ENCODE measurements at regions not wholly inside any gene's neighbourhood (a gene's known extent, or its start where the extent isn't known, plus 50 kb on each side); places are given as distances from the start of the nearest gene placed in this dataset.
"Not testable (repeated sequence)": the region's sequence is repeated elsewhere in the genome, so short reads cannot be mapped to it uniquely, and the experiment has no call there.

GRCh38 chr9:78879324-78880100, 582.6 kb downstream of the PSAT1 start:
- DNase-seq, result no peak

DNA sequence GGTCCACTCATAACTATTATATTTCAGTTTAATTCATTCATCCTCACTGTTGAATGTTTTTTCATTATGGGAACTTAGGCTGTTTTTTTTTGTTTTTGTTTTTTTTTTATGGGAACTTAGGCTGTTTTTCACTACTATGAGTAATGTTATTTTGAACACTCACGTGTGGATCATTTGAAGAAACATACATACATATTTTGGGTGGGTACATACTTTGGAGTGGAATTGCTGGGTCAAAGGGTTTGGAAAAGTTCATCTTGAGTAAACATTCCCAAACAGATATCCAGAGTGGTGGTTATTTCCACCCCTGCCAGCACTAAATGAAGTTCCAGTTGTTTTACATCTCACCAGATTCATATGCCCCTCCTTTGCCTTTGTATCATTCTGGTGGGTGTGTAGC, 584.4 kb downstream of the PSAT1 start:
- no peak for DNase-seq

DNA sequence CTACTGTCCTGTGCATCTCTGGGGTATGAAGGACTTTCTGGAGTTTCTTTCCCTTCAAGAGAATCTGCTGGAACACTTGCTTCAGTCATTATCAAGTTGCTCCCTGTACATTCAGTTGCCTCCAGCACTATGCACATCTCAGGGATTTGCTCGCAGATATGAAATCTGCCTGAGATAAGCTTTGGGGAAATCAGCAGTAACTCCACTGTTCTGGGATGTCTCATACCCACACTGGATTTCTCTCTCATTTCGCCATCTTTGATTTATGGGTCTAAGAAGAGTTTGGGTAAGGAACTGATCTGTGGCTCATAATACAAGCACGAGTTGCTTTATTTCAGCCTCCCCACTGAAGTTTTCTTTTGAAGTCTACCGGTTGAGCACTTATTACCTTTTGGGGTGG, 585.6 kb downstream of the PSAT1 start:
- no peak for DNase-seq

- no peak for DNase-seq
Measured at GRCh38 chr9:78884611-78885150, 587.8 kb downstream of the PSAT1 start.

- DNase-seq, result no peak
Measured at GRCh38 chr9:78892182-78892581, 595.3 kb downstream of the PSAT1 start.

DNA sequence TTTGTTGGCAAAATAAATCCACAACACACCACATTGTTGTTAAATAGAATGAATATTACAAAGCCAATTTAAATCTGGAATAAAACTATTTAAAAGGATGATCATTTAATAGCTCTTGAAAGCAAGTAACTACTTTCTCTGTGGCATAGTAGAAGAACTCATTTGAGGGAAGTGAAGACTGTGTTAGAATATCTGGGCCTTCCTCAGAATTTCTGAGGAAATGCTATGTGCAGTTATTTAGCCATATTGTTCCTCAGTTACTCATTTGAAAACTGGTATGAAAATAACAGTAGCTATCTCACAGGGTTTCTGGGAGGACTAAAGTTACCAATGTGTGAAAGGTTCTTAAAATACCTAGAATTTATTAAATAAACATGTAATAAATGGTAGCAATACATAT, 595.8 kb downstream of the PSAT1 start:
- DNase-seq, result no peak

GRCh38 chr9:78893774-78894401, 597.0 kb downstream of the PSAT1 start:
- DNase-seq, result no peak

DNA sequence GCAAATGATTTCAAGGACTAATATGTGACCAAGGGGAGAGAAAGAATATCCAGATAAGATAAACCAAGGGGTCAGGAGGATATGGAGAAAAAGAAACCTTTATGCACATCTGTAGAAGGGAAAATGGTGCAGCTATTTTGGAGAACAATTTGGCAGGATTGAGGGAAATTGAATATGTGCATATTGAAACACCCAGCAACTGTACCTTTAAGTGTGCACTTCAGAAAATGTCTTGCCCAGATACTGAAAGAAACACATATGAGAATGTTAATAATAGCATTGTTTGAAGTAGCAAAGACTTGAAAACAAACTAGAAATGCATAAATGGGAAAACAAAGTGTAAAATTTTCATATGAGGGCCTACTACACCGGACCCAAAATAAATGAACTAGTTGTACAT, 599.6 kb downstream of the PSAT1 start:
- no peak for DNase-seq

DNA sequence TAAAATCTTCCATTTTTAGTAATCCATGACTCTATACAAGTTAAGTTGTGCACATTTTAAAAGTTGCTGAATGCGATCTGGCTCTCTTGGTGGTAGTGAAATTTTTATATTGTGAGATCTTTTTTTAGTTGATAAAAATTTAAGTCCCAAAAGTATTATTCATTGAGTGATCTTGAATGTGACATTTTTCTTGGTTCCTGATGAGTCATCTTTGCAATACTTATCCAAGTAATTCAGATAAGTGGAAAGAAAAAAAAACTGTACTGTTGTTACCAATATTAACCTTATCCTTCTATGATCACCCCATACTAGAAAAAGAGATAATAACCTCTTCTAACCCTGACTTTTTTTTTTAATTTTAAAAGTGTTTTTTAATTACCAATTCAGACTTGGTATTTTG, 601.3 kb downstream of the PSAT1 start:
- no peak for DNase-seq

GRCh38 chr9:78899006-78899405, 602.1 kb downstream of the PSAT1 start:
- no peak for DNase-seq

DNA sequence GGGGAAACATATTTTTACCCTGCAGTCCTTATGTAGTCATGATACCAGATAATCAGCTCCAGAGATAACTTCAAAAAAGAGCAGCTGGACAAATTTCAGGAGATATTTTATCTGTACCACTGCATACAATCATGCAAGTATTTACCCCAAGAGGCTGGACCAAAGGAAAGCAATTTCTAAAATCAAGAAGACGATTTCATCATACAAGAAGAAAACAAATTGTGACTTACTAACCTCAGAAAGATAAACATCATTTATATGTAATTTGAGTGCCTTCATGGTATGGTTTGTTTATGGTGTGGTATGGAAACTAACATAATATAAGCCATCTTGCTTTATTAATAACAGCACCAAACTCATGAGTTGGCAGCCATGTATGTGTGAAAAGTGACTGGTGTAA, 603.6 kb downstream of the PSAT1 start:
- DNase-seq, result no peak

DNA sequence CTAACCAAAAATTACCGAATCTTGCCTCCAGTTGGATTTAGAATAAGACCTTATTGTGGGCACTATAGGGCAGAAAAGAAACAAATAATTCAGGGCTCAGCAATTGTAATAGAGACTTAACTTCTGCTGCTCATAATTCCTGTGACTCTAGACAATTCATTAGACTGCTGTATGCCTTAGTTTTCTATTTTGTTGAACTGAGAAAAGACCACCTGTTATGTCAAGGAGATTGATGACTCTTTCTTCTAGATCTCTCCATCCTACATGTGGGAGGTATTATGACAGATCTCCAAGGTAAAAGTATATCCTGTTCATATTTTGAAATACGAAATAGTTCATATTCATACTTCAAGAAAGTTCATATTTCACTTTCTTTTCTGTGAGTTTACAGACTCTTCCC, 605.1 kb downstream of the PSAT1 start:
- no peak for DNase-seq

GRCh38 chr9:78903581-78903980, 606.7 kb downstream of the PSAT1 start:
- no peak for DNase-seq

DNA sequence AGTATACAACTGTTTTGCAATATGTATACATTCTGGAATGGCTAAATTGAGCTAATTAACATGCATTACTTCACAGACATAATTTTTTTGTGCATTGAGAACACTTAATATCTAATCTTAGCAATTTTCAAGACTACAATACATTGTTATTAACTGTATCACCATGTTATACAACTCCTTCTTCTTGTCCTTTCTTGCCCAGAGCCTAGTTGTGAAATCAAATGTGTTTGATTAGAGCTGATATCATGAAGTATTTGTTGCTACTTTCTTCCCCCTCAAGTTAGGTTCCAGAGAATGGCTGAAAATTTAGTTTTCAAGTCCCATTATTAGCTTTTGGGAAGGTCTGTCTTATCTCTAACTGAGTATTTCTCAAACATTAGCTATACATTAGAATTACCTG, 607.8 kb downstream of the PSAT1 start:
- DNase-seq, result no peak

- no peak for DNase-seq
Measured at GRCh38 chr9:78905387-78905786, 608.5 kb downstream of the PSAT1 start.

- no peak for DNase-seq
Measured at GRCh38 chr9:78905986-78906755, 609.2 kb downstream of the PSAT1 start.

- no peak for DNase-seq
Measured at GRCh38 chr9:78909566-78909965, 612.6 kb downstream of the PSAT1 start.

- not testable (repeated sequence) for DNase-seq
Measured at GRCh38 chr9:78916884-78917283, 620.0 kb downstream of the PSAT1 start.

GRCh38 chr9:78918976-78919375, 622.1 kb downstream of the PSAT1 start:
- no peak for DNase-seq

DNA sequence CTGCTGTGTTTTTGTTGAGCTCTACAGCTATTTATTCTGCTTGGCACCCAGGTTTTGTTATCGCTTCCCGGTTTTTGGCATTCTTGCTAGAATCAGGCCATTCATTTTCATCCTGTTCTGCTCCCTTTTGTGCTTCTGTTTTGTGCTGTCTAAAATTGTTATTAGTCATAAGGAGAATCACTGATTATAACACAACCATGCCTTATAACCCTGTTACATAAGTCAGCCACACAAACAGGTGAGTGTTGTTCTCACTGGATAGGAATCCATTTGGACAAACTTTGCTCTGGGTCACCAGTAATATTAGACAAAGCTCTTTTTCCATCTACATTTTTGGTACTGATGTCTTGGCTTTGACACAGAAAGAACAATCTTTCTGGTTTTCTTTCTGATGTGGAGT, 622.8 kb downstream of the PSAT1 start:
- DNase-seq, result no peak

DNA sequence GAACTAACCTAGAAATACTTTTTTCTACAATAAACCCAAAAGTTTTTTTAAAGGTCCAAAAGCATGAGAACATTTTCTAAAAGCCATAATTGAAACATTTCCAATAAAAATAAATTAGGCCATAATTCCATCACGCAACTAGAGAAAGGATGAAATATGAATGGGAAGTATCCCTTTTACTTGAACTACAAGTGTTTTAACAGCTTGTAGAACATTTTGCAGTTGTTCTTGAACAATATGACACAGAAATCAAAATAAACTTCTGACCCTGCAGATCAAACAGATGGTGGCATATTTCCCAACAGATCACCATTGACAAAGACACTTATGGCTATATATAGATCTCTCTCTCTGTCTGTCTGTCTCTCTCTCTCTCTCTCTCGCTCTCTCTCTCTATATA, 624.4 kb downstream of the PSAT1 start:
- no peak for DNase-seq

- no peak for DNase-seq
Measured at GRCh38 chr9:78923966-78924659, 627.2 kb downstream of the PSAT1 start.
